B cell (primary cell): ENCODE measurements at regions not wholly inside any gene's neighbourhood (a gene's known extent, or its start where the extent isn't known, plus 50 kb on each side); places are given as distances from the start of the nearest gene placed in this dataset.

Experiments
- ATAC-seq: fragments of 200-7000 bp; cut with Tn5 transposase; one replicate; pipeline ENCODE4 v1.10.0; 2021; ENCODE audit warnings: low read depth, mild to moderate bottlenecking, moderate number of reproducible peaks, moderate library complexity
- CTCF ChIA-PET: fragments of 350-600 bp; sonication (Branson Sonifier 250); formaldehyde crosslinking; loops from one replicate; lab custom pipeline; 2021; ENCODE audit warnings: antibody characterized with exemption, inconsistent platforms; lab: Charles Lee
- POLR2A ChIA-PET: fragments of 350-600 bp; sonication (Branson Sonifier 250); formaldehyde crosslinking; loops from one replicate; lab custom pipeline; 2021; ENCODE audit warnings: antibody characterized with exemption; lab: Charles Lee
- DNase-seq: peaks from one replicate; pipeline ENCODE4 v3.0.0; 2013
- H2AFZ ChIP-seq: 2 replicates; pipeline ENCODE4 v1.6.1; 2012; ENCODE audit warnings: mild to moderate bottlenecking, low read depth, low read length; ENCODE audit not compliant: insufficient read depth, poor library complexity, severe bottlenecking
- H3K27ac ChIP-seq, 2 donors: 1 replicate in 1 of 2; 2 replicates in 1 of 2; pipeline ENCODE4 v1.5.1; 2012 to 2013; ENCODE audit warnings: low read length in 2 of 2, mild to moderate bottlenecking in 2 of 2, moderate library complexity in 1 of 2
- H3K27me3 ChIP-seq, 4 experiments: fragments of 200-600 bp in 1 of 4; sonication (generic) in 1 of 4; replicated peaks in 1 of 4; 1 replicate in 2 of 4; 2 replicates in 2 of 4; pipeline versions ENCODE4 v1.6.1 to v1.7.0; 2013 to 2016; ENCODE audit warnings: low read length in 3 of 4, mild to moderate bottlenecking in 2 of 4, mixed read lengths in 1 of 4, moderate library complexity in 1 of 4; ENCODE audit not compliant: insufficient read depth in 4 of 4, control insufficient read depth in 3 of 4; ENCODE audit errors: control extremely low read depth in 1 of 4
- H3K36me3 ChIP-seq, 2 experiments: replicated peaks in 1 of 2; 1 replicate in 1 of 2; 2 replicates in 1 of 2; pipeline versions ENCODE4 v1.6.1 to v1.7.1; 2013; ENCODE audit warnings: low read length in 1 of 2; ENCODE audit not compliant: insufficient read depth in 2 of 2, control insufficient read depth in 1 of 2; ENCODE audit errors: control extremely low read depth in 1 of 2, extremely low read depth in 1 of 2
- H3K4me1 ChIP-seq, 2 donors: fragments of 200-600 bp in 1 of 2; sonication (generic) in 1 of 2; 1 replicate in 1 of 2; 2 replicates in 1 of 2; pipeline versions ENCODE4 v1.5.1 to v1.6.1; 2013 to 2017; ENCODE audit warnings: low read length in 2 of 2; ENCODE audit not compliant: control insufficient read depth in 2 of 2, insufficient read depth in 2 of 2
- H3K4me2 ChIP-seq: replicated peaks from 2 replicates; pipeline ENCODE3; 2012; ENCODE audit warnings: mild to moderate bottlenecking, low read depth, low read length; ENCODE audit not compliant: poor library complexity, severe bottlenecking
- H3K4me3 ChIP-seq, 5 experiments: fragments of 200-600 bp in 1 of 5; sonication (generic) in 1 of 5; 1 replicate in 3 of 5; 2 replicates in 2 of 5; pipeline versions ENCODE4 v1.5.1 to v1.7.0; 2011 to 2016; ENCODE audit warnings: low read length in 4 of 5, mild to moderate bottlenecking in 4 of 5, low read depth in 2 of 5, control low read depth in 1 of 5, moderate library complexity in 1 of 5; ENCODE audit not compliant: insufficient read depth in 1 of 5; ENCODE audit errors: control extremely low read depth in 1 of 5, extremely low read depth in 1 of 5
- H3K79me2 ChIP-seq: fragments of 200-600 bp; sonication (generic); one replicate; pipeline ENCODE4 v1.6.0; 2016; ENCODE audit warnings: low read length; ENCODE audit not compliant: control insufficient read depth, insufficient read depth
- H3K9ac ChIP-seq: fragments of 200-600 bp; sonication (generic); 2 replicates; pipeline ENCODE4 v1.6.1; 2017; ENCODE audit warnings: mild to moderate bottlenecking, low read length, moderate library complexity
- H3K9me3 ChIP-seq, 3 donors: one replicate each; pipeline versions ENCODE4 v1.6.1 to v1.7.1; 2013; ENCODE audit warnings: low read length in 2 of 3; ENCODE audit not compliant: control insufficient read depth in 2 of 3, insufficient read depth in 1 of 3; ENCODE audit errors: control extremely low read depth in 1 of 3
- H4K20me1 ChIP-seq: 2 replicates; pipeline ENCODE4 v1.6.0; 2012; ENCODE audit warnings: mild to moderate bottlenecking, low read length; ENCODE audit not compliant: insufficient read depth, control insufficient read depth, poor library complexity, severe bottlenecking
- H3K27ac Mint-ChIP-seq: one replicate; pipeline ENCODE4 v1.8.0; 2021; ENCODE audit warnings: mixed read lengths
- H3K27me3 Mint-ChIP-seq: one replicate; pipeline ENCODE4 v1.8.0; 2021; ENCODE audit warnings: mixed read lengths
- H3K4me1 Mint-ChIP-seq: one replicate; pipeline ENCODE4 v1.8.0; 2021; ENCODE audit warnings: mixed read lengths
- H3K4me3 Mint-ChIP-seq: one replicate; pipeline ENCODE4 v1.8.0; 2021; ENCODE audit warnings: mixed read lengths
- H3K9me3 Mint-ChIP-seq: one replicate; pipeline ENCODE4 v1.8.0; 2022; ENCODE audit warnings: mixed read lengths; ENCODE audit not compliant: insufficient read depth
- EZH2 ChIP-seq: IDR thresholded peaks from 2 replicates; pipeline ENCODE4 v1.6.1; 2012; ENCODE audit warnings: borderline replicate concordance, low read depth, mild to moderate bottlenecking, moderate library complexity, low read length; ENCODE audit not compliant: insufficient read depth, poor library complexity, severe bottlenecking
- WGBS: methylation state at CpG from one replicate; pipeline ENCODE4 v1.1.5; 2013; ENCODE audit warnings: missing lambda C conversion rate; ENCODE audit not compliant: insufficient coverage; 5-methylcytosine and 5-hydroxymethylcytosine counted together
- intact Hi-C: fragments of 100-400 bp; cut with micrococcal nuclease; formaldehyde crosslinking; loops from one replicate; pipeline ENCODE4 v1.10.0; 2022
- TF ChIP-seq, protein P1 (sequence below): fragments of 200-600 bp; IDR thresholded peaks from one replicate; pipeline ENCODE4 v1.8.0; 2022; ENCODE audit warnings: antibody characterized with exemption, mild to moderate bottlenecking

DNA sequence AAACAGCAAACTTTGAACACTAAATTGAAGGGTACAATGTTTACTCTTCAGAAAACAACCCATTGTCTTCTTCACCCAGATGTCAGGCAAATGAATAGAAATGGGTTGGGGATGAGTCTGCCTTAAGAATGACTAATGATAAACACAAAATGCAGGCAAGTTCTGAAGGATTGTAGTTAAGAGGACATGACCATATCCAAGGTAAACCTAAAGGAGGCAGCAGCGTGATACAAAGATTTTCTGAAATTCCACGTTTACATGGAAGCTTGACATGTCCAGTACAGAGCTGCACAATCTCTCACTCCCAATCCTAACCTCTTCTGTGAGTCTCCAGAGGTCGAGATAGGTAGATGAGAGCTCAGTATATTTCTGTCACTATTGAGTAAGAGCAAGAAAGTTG lies 1263.2 kb upstream of the CDH6 start:
- Histone ChIP-seq H3K27ac (no peak overlapping the region), H3K9ac (no peak overlapping the region), H3K4me1 (no peaks in the 10 kb centered on the region), H3K27me3 (no peaks in the 10 kb centered on the region), H3K36me3 (no peaks in the 10 kb centered on the region), H2AFZ (no peak overlapping the region), H3K9me3 (peaks cover 0 to 10% (median 0%) of the 10 kb centered on the region in 3 donors), H4K20me1 (no peaks in the 10 kb centered on the region), H3K4me2 (no peak overlapping the region), H3K4me3 (no peak overlapping the region), H3K79me2 (no peaks in the 10 kb centered on the region)
- Mint-ChIP-seq H3K4me1 (no peaks in the 10 kb centered on the region), H3K4me3 (no peak overlapping the region), H3K27me3 (no peaks in the 10 kb centered on the region), H3K9me3 (peaks cover 3% of the 10 kb centered on the region), H3K27ac (no peak overlapping the region)
- TF ChIP-seq EZH2 = no peak
- TF ChIP-seq, protein P1, sequence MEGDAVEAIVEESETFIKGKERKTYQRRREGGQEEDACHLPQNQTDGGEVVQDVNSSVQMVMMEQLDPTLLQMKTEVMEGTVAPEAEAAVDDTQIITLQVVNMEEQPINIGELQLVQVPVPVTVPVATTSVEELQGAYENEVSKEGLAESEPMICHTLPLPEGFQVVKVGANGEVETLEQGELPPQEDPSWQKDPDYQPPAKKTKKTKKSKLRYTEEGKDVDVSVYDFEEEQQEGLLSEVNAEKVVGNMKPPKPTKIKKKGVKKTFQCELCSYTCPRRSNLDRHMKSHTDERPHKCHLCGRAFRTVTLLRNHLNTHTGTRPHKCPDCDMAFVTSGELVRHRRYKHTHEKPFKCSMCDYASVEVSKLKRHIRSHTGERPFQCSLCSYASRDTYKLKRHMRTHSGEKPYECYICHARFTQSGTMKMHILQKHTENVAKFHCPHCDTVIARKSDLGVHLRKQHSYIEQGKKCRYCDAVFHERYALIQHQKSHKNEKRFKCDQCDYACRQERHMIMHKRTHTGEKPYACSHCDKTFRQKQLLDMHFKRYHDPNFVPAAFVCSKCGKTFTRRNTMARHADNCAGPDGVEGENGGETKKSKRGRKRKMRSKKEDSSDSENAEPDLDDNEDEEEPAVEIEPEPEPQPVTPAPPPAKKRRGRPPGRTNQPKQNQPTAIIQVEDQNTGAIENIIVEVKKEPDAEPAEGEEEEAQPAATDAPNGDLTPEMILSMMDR = no peak
- ATAC-seq (no peak), DNase-seq (no peak)
- 86% methylated on average over 1 of the region's 3 CpGs for WGBS
- intact Hi-C loops = no loop called here
- ChIA-PET POLR2A (no interaction called here), CTCF (interaction anchor here (1.3 kb wide), 1 partner anchor 10 kb away, joined by 3 read pairs; no protein-coding TSS in a partner anchor)

DNA sequence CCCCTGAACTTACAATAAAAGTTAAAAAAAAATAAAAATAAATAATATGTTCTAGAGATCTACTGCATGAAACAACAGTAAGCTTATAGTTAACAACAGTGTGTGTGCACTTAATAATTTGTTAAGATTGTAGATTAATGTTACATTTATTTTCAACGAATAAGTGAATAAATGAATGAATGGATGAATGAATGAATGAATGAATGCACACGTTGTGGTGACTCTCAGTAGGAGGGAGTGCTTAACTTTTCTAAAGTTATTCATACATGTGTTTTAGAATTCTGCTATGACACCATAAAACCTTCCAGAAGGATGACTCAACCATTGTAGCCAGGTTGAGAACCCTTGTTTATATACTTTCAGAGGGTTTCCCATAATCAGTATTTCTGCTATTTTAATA lies 1269.4 kb upstream of the CDH6 start:
- Mint-ChIP-seq H3K9me3 (no peaks in the 10 kb centered on the region), H3K4me3 (no peak overlapping the region), H3K27ac (no peak overlapping the region), H3K4me1 (no peaks in the 10 kb centered on the region), H3K27me3 (no peaks in the 10 kb centered on the region)
- ATAC-seq = no peak
- H3K9me3 ChIP-seq = peaks cover 0 to 7% (median 0%) of the 10 kb centered on the region in 3 donors
- TF ChIP-seq, protein P1 = no peak
- TF ChIP-seq EZH2 = no peak
- H3K9ac ChIP-seq = no peak overlapping the region
- H3K27me3 ChIP-seq = no peaks in the 10 kb centered on the region
- no peak overlapping the region for H3K4me2 ChIP-seq
- H3K79me2 ChIP-seq = no peaks in the 10 kb centered on the region
- no peaks in the 10 kb centered on the region for H4K20me1 ChIP-seq
- H3K36me3 ChIP-seq = no peaks in the 10 kb centered on the region
- no peaks in the 10 kb centered on the region for H3K4me1 ChIP-seq
- no peak overlapping the region for H3K4me3 ChIP-seq
- H3K27ac ChIP-seq = no peak overlapping the region
- no peak for DNase-seq
- ChIA-PET POLR2A (no interaction called here), CTCF (no interaction called here)
- no peak overlapping the region for H2AFZ ChIP-seq
- intact Hi-C loops = no loop called here
- no CpG with 5 or more reads among the region's 2 CpGs for WGBS
